SK-N-SH treated with all-trans-retinoic acid at 6 μM for 48 hours (cell line): ENCODE measurements at regions not wholly inside any gene's neighbourhood (a gene's known extent, or its start where the extent isn't known, plus 50 kb on each side); places are given as distances from the start of the nearest gene placed in this dataset.

ENCODE experiments used
- ARNTL ChIP-seq: fragments of 450-650 bp; formaldehyde crosslinking; IDR thresholded peaks from 2 replicates; pipeline ENCODE4 v1.5.0; 2020; ENCODE audit warnings: low read depth, mild to moderate bottlenecking, moderate library complexity, borderline replicate concordance
- BACH2 ChIP-seq: fragments of 250-450 bp; sonication (Bioruptor Pico); IDR thresholded peaks from 2 replicates; pipeline ENCODE4 v1.9.0; 2021; ENCODE audit warnings: mild to moderate bottlenecking, borderline replicate concordance
- CREB5 ChIP-seq: fragments of 250-450 bp; sonication (Bioruptor Pico); IDR thresholded peaks from 2 replicates; pipeline ENCODE4 v1.5.1; 2020; ENCODE audit warnings: low read depth, mild to moderate bottlenecking, moderate library complexity
- CSDC2 ChIP-seq: fragments of 250-450 bp; sonication (Bioruptor Pico); IDR thresholded peaks from 2 replicates; pipeline ENCODE4 v1.5.0; 2020; ENCODE audit warnings: mild to moderate bottlenecking, moderate library complexity
- OSR1 ChIP-seq: fragments of 250-450 bp; sonication (Bioruptor Pico); IDR thresholded peaks from 2 replicates; pipeline ENCODE4 v1.8.0; 2022; ENCODE audit warnings: moderate library complexity, mild to moderate bottlenecking, inconsistent platforms
- POU6F1 ChIP-seq: fragments of 250-450 bp; sonication (Bioruptor Pico); IDR thresholded peaks from 2 replicates; pipeline ENCODE4 v1.8.0; 2021; ENCODE audit warnings: low read depth, mild to moderate bottlenecking, moderate library complexity, borderline replicate concordance
- PPARA ChIP-seq: fragments of 250-450 bp; sonication (Bioruptor Pico); IDR thresholded peaks from 2 replicates; pipeline ENCODE4 v1.5.0; 2020; ENCODE audit warnings: mild to moderate bottlenecking, borderline replicate concordance
- ZFP3 ChIP-seq: fragments of 250-450 bp; sonication (Bioruptor Pico); IDR thresholded peaks from 2 replicates; pipeline ENCODE4 v1.5.0; 2020; ENCODE audit warnings: mild to moderate bottlenecking, moderate library complexity
- ZFP30 ChIP-seq: fragments of 450-650 bp; formaldehyde crosslinking; IDR thresholded peaks from 2 replicates; pipeline ENCODE4 v1.5.0; 2022; ENCODE audit warnings: mild to moderate bottlenecking, moderate library complexity
- ZNF565 ChIP-seq: fragments of 450-650 bp; formaldehyde crosslinking; conservative IDR thresholded peaks from 2 replicates; pipeline ENCODE4 v1.5.0; 2020; ENCODE audit warnings: low read depth, mild to moderate bottlenecking, moderate library complexity
- TF ChIP-seq, protein P1 (sequence below): fragments of 250-450 bp; sonication (Bioruptor Pico); IDR thresholded peaks from 2 replicates; pipeline ENCODE4 v1.8.0; 2020; ENCODE audit warnings: mild to moderate bottlenecking, moderate library complexity, borderline replicate concordance
- TF ChIP-seq, protein P2 (sequence below): fragments of 250-450 bp; sonication (Bioruptor Pico); IDR thresholded peaks from 2 replicates; pipeline ENCODE4 v1.5.0; 2020; ENCODE audit warnings: mild to moderate bottlenecking, moderate library complexity

- TF ChIP-seq ZNF565 (CRISPR knock-in tag): no peak
- no peak for TF ChIP-seq ARNTL (CRISPR knock-in tag)
- no peak for TF ChIP-seq PPARA (CRISPR knock-in tag)
- TF ChIP-seq, protein P1, sequence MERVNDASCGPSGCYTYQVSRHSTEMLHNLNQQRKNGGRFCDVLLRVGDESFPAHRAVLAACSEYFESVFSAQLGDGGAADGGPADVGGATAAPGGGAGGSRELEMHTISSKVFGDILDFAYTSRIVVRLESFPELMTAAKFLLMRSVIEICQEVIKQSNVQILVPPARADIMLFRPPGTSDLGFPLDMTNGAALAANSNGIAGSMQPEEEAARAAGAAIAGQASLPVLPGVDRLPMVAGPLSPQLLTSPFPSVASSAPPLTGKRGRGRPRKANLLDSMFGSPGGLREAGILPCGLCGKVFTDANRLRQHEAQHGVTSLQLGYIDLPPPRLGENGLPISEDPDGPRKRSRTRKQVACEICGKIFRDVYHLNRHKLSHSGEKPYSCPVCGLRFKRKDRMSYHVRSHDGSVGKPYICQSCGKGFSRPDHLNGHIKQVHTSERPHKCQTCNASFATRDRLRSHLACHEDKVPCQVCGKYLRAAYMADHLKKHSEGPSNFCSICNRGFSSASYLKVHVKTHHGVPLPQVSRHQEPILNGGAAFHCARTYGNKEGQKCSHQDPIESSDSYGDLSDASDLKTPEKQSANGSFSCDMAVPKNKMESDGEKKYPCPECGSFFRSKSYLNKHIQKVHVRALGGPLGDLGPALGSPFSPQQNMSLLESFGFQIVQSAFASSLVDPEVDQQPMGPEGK (CRISPR knock-in tag): no peak
- TF ChIP-seq, protein P2, sequence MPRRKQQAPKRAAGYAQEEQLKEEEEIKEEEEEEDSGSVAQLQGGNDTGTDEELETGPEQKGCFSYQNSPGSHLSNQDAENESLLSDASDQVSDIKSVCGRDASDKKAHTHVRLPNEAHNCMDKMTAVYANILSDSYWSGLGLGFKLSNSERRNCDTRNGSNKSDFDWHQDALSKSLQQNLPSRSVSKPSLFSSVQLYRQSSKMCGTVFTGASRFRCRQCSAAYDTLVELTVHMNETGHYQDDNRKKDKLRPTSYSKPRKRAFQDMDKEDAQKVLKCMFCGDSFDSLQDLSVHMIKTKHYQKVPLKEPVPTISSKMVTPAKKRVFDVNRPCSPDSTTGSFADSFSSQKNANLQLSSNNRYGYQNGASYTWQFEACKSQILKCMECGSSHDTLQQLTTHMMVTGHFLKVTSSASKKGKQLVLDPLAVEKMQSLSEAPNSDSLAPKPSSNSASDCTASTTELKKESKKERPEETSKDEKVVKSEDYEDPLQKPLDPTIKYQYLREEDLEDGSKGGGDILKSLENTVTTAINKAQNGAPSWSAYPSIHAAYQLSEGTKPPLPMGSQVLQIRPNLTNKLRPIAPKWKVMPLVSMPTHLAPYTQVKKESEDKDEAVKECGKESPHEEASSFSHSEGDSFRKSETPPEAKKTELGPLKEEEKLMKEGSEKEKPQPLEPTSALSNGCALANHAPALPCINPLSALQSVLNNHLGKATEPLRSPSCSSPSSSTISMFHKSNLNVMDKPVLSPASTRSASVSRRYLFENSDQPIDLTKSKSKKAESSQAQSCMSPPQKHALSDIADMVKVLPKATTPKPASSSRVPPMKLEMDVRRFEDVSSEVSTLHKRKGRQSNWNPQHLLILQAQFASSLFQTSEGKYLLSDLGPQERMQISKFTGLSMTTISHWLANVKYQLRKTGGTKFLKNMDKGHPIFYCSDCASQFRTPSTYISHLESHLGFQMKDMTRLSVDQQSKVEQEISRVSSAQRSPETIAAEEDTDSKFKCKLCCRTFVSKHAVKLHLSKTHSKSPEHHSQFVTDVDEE (CRISPR knock-in tag): no peak
- TF ChIP-seq POU6F1 (CRISPR knock-in tag): no peak
- no peak for TF ChIP-seq ZFP3 (CRISPR knock-in tag)
- TF ChIP-seq CSDC2 (CRISPR knock-in tag): no peak
- no peak for TF ChIP-seq BACH2 (CRISPR knock-in tag)
- TF ChIP-seq CREB5 (CRISPR knock-in tag): no peak
- TF ChIP-seq ZFP30: no peak
- TF ChIP-seq OSR1: no peak
These were observed 139.3 kb upstream of the PMEPA1 start for GRCh38 chr20:57849121-57849520.
